ENCODE measurements at regions not wholly inside any gene's neighbourhood (a gene's known extent, or its start where the extent isn't known, plus 50 kb on each side); places are given as distances from the start of the nearest gene placed in this dataset.

DNA sequence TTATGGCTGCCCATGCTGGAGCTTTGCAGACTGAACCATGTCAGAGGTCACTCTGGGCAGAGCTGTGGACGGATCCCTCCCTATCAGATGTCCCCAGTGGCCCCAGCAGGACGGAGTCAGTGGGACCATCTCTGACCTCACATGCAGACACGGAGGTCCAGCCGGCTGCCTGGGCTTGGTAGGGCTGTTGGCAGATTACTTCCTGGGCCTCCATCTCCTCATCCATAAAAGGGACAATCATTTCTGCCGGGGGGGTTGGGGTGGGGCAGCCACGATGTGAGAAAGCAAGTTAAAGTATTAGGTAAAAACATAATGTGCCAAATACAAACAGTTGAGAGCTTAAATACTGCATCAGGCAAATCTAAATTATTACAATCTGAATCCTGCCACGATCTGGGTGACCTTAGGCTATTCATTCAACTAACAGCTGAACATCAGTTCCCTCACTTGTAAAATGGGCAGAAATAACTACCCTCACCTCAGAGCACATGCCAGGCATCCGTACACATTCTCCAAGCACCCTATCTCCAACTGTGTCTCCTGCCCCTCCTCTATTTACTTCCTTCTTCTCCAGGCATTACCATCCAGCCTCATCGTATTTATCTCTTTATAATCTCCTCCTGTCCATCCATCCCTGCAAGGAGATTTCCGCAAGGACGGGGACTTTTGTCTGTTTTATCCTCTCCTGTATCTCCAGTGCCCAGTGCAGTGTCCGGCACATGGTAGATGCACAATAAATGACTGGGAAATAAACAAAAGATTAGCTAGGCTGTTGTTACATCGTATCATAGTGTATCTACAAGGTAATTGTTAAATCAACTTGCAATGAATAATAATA, 192.3 kb upstream of the FOXF1 start:
- DNase-seq (ENCODE audit: low read depth in 2 of 2), result no peak

DNA sequence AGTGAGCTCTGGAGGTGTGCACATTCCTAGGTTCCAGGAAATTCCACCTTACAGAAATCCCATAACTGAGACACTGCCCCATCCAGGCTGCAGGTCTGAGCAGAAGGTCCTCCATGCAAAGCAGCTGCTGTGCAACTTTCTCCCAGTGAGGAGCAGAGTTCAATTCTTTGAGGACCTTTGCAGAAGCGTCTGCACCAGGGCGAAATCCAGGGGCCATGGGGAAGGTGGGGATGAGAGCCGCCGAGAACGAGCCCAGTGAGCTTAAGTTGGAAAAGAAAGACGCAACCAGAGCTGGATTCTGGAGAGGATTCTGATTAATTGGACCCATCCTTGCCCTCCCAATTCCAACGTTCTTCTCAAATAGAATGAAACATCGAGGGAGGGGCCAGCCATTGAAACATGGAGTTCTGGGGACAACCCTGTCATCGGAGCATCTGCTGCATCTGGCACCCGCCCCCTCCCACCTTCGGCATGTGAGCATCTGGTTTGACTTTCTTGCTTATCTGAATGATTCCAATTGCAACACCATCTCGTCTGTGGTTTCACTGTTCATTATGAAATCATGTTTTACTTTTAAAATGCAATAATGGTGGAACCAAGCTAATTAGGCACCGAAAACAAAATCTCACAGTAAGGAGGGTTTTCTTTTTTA, 190.6 kb upstream of the FOXF1 start:
- no peak for DNase-seq (ENCODE audit: low read depth in 2 of 2)

- no peak for DNase-seq (ENCODE audit: low read depth in 2 of 2)
Observed at GRCh38 chr16:86320237-86320595, 190.1 kb upstream of the FOXF1 start.

DNA sequence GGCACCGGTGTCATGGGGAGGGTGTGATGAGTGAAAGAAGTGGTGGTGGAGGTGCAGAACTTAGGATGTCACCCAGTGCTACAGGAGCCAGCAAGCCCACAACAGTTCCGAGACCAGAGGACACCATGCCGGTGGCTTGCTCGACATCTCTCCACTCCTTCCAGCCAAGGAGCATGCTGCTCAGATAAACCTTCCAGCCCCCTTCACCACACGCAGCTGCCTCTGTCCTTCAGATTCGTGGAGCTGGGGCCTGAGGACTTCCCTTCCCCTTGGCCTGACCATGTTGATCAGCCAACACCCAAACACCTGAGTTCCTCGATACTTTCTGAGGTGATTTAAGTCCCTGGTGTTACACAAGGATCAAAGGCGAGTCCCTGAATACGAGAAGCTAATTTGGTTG, 188.8 kb upstream of the FOXF1 start:
- DNase-seq (ENCODE audit: low read depth in 2 of 2), result no peak

- DNase-seq (ENCODE audit: low read depth in 2 of 2), result no peak
Observed at GRCh38 chr16:86322283-86322682, 188.0 kb upstream of the FOXF1 start.

DNA sequence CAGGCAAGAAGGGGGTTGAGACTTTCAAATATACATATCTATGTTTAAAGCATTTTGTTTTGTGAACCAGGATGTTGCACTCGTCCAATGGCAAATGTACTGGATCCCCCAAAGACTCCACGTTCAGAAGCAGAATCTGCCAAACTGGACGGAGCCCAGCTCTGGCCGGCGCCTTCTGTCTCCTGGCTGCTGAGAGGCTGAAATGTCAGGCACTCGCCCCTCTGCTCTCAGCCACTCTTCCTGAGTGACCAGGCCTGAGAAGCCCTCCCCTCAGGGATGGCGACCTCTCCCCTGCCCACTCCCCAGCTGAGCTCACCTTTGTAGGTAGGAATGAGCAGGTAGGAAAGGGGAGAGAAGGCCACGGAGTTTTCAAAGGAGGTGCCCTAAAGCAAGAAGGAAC, 187.5 kb upstream of the FOXF1 start:
- DNase-seq (ENCODE audit: low read depth in 2 of 2), result no peak

DNA sequence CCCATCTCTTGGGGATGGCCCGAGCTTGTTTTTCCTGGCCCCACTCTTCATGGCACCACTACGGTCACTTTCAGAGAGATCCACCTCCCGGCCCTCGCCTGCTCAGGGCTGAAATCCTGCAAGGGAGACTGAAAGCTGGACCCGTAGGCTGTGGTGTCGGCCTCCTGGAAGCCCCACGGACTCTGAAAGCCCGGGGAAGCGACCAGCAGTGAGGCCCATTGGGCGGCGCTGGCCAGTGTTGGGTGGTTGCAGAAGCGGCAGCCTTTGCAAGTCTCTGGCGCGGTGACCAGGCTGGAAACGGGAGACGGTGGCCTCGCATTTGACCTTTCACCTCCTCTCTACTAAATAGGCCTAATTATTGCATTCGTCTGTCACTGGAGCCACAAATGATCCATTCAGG, 186.0 kb upstream of the FOXF1 start:
- DNase-seq (ENCODE audit: low read depth in 2 of 2), result no peak

DNA sequence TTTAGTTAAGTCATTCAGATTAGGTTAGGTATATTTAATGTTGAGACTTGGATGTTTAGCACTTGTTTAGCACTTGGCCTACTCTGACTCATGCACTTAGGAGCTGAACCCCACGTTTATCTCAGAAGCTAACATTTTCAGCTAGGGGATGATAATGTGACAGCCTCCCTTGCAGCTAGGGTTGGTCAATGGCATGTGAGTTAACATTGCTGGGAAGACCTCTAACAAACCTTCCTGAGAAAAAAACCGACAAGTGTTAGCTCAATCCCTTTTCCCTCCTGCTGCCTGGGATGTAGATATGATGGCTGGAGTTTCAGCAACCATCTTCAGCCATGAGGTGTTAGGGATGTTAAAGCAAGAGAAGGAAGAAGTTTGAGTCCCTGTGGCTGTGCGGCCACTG, 185.0 kb upstream of the FOXF1 start:
- DNase-seq (ENCODE audit: low read depth in 2 of 2), result no peak

- DNase-seq (ENCODE audit: low read depth in 2 of 2), result no peak
Observed at GRCh38 chr16:86325895-86326294, 184.4 kb upstream of the FOXF1 start.

- DNase-seq (ENCODE audit: low read depth in 2 of 2), result no peak
Observed at GRCh38 chr16:86327321-86327720, 183.0 kb upstream of the FOXF1 start.

- DNase-seq (ENCODE audit: low read depth in 2 of 2), result no peak
Observed at GRCh38 chr16:86330906-86331305, 179.4 kb upstream of the FOXF1 start.

GRCh38 chr16:86334079-86334635, 176.2 kb upstream of the FOXF1 start:
- DNase-seq (ENCODE audit: low read depth in 2 of 2), result no peak

DNA sequence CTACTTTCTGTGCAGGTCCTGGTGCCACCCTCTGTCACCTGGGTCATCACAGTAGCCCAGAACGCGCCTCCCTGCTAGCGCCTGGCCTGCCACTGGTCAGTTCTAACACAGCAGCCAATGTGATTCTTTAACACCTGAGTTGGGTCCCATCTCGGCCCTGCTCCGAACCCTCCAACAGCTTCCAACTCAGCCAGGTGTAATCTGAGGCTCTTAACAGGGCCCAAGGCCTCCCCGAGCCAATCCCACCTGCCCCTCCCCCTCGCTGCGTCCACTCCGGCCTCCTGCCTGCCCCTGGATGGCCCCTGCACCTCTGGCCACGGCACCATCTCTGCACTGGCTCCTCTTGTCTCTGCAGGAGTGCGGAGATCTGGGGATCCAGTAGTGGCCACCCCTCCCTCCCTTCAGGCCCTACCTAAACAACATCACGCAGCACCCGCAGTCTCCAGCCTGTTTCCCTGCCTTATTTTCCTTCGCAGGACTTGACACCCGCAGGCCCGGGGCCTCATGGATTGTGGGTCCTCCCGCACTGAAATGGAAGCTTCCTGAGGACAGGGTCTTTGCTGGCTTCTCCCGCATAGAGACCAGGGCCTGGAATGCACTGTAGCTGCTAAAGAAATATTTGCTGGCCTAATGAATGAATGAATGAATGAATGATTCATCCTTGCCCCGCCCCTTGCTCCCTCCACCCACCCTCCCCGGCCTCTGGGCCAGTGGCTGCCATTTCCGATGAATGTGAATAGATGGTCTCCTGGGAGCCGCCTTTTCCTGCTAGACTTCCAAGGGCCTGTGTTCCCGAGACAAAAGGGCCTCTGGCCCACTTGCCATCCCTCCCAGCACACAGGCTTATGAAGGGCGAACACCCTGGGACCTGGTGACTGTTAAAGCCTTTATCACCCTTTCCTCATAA, 174.8 kb upstream of the FOXF1 start:
- no peak for DNase-seq (ENCODE audit: low read depth in 2 of 2)

- no peak for DNase-seq (ENCODE audit: low read depth in 2 of 2)
Observed at GRCh38 chr16:86337138-86337537, 173.2 kb upstream of the FOXF1 start.

- DNase-seq (ENCODE audit: low read depth in 2 of 2), result no peak
Observed at GRCh38 chr16:86337581-86338402, 172.5 kb upstream of the FOXF1 start.

DNA sequence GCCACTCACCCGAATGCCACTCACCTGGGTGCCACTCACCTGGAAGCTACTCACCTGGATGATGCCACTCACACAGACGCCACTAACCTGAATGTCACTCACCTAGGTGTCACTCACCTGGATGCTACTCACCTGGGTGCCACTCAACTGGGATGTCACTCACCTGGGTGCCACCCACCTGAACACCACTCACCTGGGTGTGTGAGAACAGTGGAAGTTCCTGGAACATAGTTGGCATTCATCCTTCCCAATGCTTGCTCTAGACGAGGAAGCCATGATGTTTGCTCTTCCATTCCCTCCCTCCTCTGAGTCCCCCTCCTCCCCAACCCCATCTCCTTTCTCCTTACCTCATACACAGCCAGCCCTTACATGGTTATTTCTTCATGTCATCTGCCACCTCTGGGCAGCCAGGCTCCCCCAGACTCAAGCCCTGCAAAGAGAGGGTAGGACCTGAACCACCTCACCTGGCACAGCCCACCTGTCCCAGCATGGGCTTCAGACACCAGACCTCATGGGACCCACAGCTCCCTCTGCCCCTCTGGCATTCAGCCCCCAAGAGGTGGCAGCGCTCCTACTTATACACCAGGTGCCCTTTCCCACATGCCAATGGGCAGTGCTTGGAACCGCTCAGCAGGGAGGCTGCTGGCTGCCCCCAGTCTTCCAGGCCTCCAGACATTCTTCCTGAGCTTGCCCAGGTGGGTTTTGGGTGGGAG, 171.8 kb upstream of the FOXF1 start:
- no peak for DNase-seq (ENCODE audit: low read depth in 2 of 2)

DNA sequence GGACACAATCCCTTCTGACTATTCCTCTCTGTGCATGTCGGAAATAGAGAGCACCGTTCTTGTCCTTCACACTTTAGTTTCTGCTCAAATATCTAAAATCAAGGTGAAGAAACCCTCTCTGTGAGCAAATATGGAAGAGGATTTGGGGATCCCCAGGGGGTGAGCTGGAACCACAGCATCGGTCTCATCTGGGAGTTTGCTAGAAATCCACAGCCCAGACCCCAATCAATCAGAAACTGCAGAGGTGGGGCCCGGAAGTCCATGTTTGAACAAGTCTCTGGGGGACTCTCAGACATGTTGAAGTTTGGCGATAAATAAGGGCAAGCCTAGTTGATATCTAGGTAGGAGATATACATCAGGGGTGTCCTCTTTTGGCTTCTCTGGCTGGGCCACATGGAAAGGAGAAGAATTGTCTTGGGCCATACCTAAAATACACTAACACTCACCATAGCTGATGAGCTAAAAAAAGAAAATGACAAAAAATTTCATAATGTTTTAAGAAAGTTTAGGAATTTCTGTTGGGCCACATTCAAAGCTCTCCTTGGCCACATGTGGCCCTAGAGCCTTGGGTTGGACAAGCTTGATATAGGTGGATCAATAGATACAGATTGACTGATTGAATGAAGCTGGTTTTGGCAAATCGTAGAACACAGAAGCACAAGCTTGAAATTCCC, 168.0 kb upstream of the FOXF1 start:
- no peak for DNase-seq (ENCODE audit: low read depth in 2 of 2)

- DNase-seq (ENCODE audit: low read depth in 2 of 2), result no peak
Observed at GRCh38 chr16:86343027-86343795, 167.1 kb upstream of the FOXF1 start.
